ENCODE measurements at regions not wholly inside any gene's neighbourhood (a gene's known extent, or its start where the extent isn't known, plus 50 kb on each side); places are given as distances from the start of the nearest gene placed in this dataset.
A peak's percentile ranks its signal among the peaks of the same experiment; 100 is the strongest.
"Not testable (repeated sequence)": the region's sequence is repeated elsewhere in the genome, so short reads cannot be mapped to it uniquely, and the experiment has no call there.

- DNase-seq, result peak; percentile 29
Observed at GRCh38 chr7:65251851-65252620, 121.6 kb upstream of the ZNF92 start.

GRCh38 chr7:65250697-65251395 lies 122.8 kb upstream of the ZNF92 start:
- no peak for DNase-seq

- no peak for DNase-seq
Observed at GRCh38 chr7:65250216-65250615, 123.4 kb upstream of the ZNF92 start.

DNA sequence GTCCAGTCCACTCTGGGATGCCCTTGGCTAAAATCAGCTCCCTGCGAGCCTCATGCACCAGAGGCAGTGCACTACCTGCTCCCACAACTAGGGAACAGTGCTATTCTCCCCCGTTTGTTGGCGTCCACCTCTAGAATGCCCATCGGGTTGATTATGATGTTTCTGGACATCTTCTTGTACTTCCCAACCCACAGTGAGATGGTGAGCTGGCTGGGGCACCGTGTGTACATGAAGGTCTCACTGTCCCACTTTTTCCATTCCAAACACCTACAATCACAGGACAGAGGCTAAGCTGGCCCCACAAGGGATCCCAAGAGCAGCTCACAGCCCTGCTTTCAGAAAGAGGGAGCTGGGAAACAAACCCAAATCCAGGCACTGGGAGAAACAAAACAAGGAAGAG lies 126.2 kb upstream of the ZNF92 start:
- DNase-seq, result no peak

- DNase-seq, result peak; percentile 16
Observed at GRCh38 chr7:65239707-65240352, 133.8 kb upstream of the ZNF92 start.

- DNase-seq, result no peak
Observed at GRCh38 chr7:65239324-65239706, 134.3 kb upstream of the ZNF92 start.

GRCh38 chr7:65238785-65239184 lies 134.9 kb upstream of the ZNF92 start:
- no peak for DNase-seq

- DNase-seq, result no peak
Observed at GRCh38 chr7:65235586-65235985, 138.1 kb upstream of the ZNF92 start.

DNA sequence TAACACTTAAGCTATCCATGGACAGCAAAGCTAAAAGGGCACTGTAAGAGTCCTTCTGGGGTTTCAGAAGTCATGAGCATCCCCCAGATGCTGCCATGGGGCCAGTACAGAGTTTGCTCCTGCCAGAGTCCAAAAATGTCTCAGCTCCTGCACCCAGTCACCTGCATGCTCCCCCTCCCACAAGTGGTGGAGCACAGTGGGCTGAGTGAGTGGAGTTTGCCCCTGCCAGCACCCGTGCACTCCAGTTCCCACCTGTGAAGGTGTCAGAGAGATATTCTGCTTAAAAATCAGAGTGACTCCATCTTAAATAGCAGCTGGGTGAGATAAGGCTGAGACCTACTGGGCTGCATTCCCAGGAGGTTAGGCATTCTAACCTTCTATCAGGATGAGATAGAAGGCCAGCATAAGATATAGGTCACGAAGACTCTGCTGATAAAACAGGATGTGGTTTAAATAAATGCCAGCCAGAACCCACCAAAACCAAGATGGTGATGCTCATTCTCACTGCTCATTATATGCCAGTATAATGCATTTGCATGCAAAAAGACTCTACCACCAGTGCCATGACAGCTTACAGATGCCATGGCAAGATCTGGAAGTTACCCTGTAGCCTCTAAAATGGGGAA lies 140.1 kb upstream of the ZNF92 start:
- no peak for DNase-seq

DNA sequence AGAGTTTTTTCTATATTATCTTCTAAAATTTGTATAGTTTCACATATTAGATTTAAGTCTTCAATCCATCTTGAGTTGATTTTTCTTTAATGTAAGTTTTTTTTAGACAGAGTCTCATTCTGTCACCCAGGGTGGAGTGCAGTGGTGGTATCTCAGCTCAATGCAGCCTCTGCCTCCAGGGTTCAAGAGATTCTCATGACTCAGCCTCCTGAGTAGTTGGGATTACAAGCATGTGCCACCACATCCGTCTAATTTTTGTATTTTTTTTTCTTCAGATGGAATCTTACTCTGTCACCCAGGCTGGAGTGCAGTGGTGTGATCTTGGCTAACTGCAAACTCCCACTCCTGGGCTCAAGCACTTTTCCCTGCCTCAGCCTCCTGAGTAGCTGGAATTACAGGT lies 143.4 kb upstream of the ZNF92 start:
- DNase-seq, result no peak

DNA sequence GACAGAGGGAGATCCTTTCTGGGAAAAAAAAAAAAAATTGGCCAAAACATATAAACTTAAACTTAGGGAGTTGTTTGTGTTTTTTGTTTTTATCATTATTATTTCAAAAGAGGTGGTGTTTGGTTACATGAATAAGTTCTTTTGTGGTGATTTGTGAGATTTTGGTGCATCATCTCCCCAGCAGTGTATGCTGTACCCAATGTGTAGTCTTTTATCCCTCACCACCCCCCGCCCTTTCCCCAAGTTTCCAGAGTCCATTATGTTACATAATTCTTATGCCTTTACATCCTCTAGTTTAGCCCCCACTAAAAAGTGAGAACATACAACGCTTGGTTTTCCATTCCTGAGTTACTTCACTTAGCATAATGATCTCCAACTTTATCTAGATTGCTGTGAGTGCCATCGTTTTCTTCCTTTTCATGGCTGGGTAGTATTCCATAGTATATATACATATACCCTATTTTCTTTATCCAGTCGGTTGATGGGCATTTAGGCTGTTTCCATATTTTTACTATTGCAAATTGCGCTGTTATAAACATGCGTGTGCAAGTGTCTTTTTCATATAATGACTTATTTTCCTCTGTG lies 148.1 kb upstream of the ZNF92 start:
- DNase-seq, result no peak

GRCh38 chr7:65222655-65223054 lies 151.0 kb upstream of the ZNF92 start:
- DNase-seq, result no peak

DNA sequence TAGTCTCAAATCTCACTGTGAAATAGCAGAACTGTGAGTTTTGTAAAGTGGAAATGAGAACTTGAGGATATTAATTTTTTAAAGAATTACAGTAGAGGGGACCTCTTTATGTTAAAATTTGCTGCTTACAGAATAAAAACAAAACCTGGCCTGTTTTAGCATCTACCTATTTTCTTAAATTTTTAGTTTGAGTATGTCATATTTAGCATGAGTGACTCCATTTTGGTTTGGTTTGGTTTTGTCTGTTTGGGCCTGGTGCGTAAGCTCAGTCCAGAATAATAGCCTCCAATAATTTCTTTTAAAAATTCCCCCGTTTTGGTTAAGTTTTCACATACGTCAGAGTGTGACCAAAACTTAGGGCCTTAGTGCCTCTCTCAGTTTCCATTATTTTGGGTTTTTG lies 152.0 kb upstream of the ZNF92 start:
- DNase-seq, result no peak

DNA sequence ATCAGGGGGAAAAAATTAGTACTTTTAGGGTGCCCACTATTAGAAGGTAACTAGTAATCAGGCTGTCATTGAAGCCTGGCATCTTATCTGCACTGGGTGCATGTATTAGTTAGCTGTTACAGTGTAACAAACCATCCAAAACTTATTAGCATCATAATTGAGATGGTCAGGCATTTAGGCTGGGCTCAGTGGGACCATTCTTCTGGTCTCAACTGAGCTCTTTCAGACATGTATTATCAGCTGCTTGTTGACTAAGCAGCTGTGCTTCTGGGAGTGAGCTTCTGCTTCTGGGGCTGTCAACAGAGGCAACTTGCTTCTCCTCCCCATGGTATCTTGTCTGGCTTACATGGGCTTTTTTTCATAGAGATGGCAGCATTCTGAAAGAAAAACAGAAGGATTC lies 154.0 kb upstream of the ZNF92 start:
- no peak for DNase-seq

DNA sequence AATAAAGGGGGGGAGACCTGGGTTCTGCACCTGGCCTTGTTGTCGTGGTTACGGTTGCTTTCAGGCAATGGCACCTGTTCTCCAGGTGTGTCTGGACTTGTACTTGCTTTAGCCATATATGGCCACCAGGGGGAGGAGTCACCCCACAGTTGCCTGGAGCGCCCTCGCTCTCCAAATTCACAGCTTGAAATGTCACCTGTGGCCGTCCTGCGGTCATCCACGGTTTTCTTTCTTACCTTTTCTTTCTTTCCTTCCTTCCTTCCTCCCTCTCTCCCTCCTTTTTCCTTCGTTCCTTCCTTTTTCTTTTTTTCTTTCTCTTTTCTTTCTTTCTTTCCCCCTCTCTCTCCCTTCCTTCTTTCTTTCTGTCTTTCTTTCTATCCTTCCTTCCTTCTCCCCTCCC lies 157.2 kb upstream of the ZNF92 start:
- DNase-seq, result peak; percentile 14

GRCh38 chr7:65213260-65213659 lies 160.4 kb upstream of the ZNF92 start:
- not testable (repeated sequence) for DNase-seq

GRCh38 chr7:65199221-65199620 lies 174.4 kb upstream of the ZNF92 start:
- not testable (repeated sequence) for DNase-seq

DNA sequence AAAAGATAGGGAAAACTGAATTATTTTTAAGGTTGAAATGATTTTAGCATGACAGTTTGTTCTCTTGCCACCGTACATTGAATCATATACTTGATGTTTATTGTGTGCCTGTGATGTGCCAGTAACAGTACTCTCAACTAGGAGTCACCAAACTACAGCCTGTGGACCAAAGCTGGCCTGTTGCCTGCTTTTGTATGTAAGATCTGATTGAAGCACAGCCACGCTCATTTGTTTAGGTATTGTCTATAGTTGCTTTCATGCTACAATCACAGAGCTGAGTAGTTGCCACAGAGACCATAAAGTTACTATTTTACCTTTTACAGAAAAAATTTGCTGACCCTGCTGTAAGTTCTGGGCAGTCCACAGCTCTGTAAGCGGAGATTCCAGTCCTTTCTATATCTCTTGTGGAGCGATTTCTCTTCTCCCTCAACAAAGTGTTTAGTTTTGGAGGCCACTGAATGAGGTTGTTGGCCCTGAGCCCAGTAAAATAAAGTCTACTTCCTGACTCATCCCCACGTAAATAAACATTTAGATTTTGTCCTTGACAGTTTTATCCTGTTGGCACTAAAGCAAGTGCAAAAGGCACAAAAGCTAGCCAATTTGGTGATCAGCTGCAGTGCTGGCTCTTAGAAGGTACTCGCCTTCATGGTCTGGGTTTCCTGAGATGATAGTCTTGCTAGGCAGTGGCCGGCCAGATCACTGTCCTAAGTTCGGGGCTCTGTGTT lies 180.2 kb upstream of the ZNF92 start:
- not testable (repeated sequence) for DNase-seq

GRCh38 chr7:65177041-65177440 lies 170.6 kb upstream of the ERV3-1 start:
- not testable (repeated sequence) for DNase-seq

DNA sequence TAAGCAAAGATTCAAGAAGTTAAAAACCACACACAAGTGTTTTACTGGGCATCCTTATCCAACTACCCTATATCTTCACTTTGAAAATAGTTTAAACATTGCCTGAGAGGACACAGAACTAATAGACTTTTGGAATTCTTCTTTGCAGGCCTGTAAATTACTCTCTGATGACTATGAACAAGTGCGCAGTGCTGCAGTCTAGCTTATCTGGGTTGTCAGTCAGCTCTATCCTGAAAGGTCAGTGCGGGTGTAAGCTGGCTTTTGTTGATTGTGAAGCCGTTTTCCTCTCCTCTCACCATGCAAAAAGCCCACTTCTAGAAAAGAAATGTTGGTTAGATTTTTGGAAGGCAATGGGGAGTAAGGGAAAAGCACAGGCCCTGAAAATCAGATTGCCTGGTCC lies 143.6 kb upstream of the ERV3-1 start:
- not testable (repeated sequence) for DNase-seq

DNA sequence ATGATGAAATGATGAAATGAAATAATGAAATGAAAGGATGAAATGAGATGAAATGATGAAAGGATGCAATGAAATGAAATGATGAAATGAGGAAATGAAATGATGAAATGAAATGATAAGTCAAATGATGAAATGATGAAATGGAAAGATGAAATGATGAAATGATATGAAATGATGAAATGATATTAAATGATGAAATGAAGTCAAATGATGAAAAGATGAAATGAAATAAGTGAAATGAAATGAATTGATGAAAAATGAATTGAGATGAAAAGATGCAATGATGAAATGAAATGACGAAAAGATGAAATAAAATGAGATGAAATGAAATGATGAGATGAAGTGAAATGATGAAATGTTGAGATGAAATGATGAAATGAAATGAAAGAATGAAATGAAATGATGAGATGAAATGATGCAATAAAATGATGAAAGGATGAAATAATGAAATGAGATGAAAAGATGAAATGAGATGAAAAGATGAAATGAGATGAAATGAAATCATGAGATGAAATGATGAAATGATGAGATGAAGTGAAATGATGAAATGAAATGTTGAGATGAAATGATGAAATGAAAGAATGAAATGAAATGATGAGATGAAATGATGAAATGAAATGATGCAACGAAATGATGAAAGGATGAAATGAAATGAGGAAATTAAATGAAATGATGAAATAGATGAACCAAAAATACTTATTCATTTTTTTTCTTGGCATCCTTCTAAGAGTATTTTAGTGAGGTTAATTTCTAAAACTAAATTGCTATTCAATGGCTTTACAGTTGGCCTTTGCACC lies 139.8 kb upstream of the ERV3-1 start:
- DNase-seq, result not testable (repeated sequence)

Data from fibroblast of skin of back (primary cell).